MM.1S (cell line): ENCODE measurements at regions not wholly inside any gene's neighbourhood (a gene's known extent, or its start where the extent isn't known, plus 50 kb on each side); places are given as distances from the start of the nearest gene placed in this dataset.

ENCODE experiments used
- EZH2 ChIP-seq: fragments of 300-600 bp; sonication (generic); optimal IDR thresholded peaks from 2 replicates; pipeline ENCODE3; 2017; ENCODE audit warnings: low read depth, mild to moderate bottlenecking, antibody characterized with exemption, low read length, mixed read lengths
- EZH2phosphoT487 ChIP-seq: fragments of 300-600 bp; sonication (generic); IDR thresholded peaks from 2 replicates; pipeline ENCODE4 v1.6.1; 2018; ENCODE audit warnings: antibody characterized with exemption, low read length
- TF ChIP-seq, protein P1 (sequence below): fragments of 300-600 bp; sonication (generic); IDR thresholded peaks from 2 replicates; pipeline ENCODE4 v1.5.1; 2016; ENCODE audit warnings: antibody characterized with exemption, low read length, mixed read lengths

- TF ChIP-seq, protein P1, sequence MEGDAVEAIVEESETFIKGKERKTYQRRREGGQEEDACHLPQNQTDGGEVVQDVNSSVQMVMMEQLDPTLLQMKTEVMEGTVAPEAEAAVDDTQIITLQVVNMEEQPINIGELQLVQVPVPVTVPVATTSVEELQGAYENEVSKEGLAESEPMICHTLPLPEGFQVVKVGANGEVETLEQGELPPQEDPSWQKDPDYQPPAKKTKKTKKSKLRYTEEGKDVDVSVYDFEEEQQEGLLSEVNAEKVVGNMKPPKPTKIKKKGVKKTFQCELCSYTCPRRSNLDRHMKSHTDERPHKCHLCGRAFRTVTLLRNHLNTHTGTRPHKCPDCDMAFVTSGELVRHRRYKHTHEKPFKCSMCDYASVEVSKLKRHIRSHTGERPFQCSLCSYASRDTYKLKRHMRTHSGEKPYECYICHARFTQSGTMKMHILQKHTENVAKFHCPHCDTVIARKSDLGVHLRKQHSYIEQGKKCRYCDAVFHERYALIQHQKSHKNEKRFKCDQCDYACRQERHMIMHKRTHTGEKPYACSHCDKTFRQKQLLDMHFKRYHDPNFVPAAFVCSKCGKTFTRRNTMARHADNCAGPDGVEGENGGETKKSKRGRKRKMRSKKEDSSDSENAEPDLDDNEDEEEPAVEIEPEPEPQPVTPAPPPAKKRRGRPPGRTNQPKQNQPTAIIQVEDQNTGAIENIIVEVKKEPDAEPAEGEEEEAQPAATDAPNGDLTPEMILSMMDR = no peak
- TF ChIP-seq EZH2 (no peak), EZH2phosphoT487 (no peak)
Measured at GRCh38 chr1:219293410-219293809, 119.7 kb downstream of the LYPLAL1 start.
